OCI-LY3 (cell line): ENCODE measurements at regions not wholly inside any gene's neighbourhood (a gene's known extent, or its start where the extent isn't known, plus 50 kb on each side); places are given as distances from the start of the nearest gene placed in this dataset.

Experiments
- EZH2phosphoT487 ChIP-seq: fragments of 200-600 bp; shearing (Covaris generic); IDR thresholded peaks from 2 replicates; pipeline ENCODE4 v1.6.1; 2018; ENCODE audit warnings: antibody characterized with exemption, mixed run types, low read depth
- TF ChIP-seq, protein P1 (sequence below): fragments of 200-600, 300-600 bp; sonication (generic); IDR thresholded peaks from 2 replicates; pipeline ENCODE4 v1.5.1; 2014; ENCODE audit warnings: antibody characterized with exemption, low read length, low read depth

DNA sequence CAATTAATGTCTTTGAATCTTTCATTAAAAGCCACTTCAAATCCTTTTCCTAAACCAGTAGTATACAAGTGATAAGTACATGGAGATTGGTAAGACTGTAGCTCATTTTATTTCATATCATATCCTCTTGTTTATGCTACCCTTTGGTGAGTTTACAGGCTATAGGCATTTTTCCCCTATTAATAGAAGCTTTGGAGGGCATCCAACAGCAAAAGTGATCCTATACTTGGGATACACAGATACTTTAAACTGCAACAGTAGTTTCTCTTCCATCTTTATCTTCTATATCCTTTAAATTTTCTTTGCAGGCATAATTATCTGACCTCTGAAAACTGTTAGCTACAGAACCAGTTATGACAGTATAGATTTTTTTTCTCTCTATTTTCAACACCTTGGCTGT, 114.5 kb upstream of the SPON1 start:
- TF ChIP-seq, protein P1, sequence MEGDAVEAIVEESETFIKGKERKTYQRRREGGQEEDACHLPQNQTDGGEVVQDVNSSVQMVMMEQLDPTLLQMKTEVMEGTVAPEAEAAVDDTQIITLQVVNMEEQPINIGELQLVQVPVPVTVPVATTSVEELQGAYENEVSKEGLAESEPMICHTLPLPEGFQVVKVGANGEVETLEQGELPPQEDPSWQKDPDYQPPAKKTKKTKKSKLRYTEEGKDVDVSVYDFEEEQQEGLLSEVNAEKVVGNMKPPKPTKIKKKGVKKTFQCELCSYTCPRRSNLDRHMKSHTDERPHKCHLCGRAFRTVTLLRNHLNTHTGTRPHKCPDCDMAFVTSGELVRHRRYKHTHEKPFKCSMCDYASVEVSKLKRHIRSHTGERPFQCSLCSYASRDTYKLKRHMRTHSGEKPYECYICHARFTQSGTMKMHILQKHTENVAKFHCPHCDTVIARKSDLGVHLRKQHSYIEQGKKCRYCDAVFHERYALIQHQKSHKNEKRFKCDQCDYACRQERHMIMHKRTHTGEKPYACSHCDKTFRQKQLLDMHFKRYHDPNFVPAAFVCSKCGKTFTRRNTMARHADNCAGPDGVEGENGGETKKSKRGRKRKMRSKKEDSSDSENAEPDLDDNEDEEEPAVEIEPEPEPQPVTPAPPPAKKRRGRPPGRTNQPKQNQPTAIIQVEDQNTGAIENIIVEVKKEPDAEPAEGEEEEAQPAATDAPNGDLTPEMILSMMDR: no peak
- no peak for TF ChIP-seq EZH2phosphoT487
